Thymus (tissue), 11 donors: ENCODE measurements at regions not wholly inside any gene's neighbourhood (a gene's known extent, or its start where the extent isn't known, plus 50 kb on each side); places are given as distances from the start of the nearest gene placed in this dataset.

Experiments used
- DNase-seq, 9 donors: peaks; one replicate each; pipeline ENCODE4 v3.0.0-alpha.2; 2013; ENCODE audit warnings: low spot score in 9 of 9, low read depth in 6 of 9, missing footprints in 1 of 9
- H3K27ac ChIP-seq, 2 donors: one replicate each; pipeline ENCODE4 v1.5.1; 2013; ENCODE audit warnings: control low read depth in 1 of 2, low read depth in 1 of 2, low read length in 1 of 2, mild to moderate bottlenecking in 1 of 2, moderate library complexity in 1 of 2
- H3K27me3 ChIP-seq, 2 donors: one replicate each; pipeline ENCODE4 v1.5.1; 2013; ENCODE audit warnings: low read length in 1 of 2; ENCODE audit not compliant: control insufficient read depth in 2 of 2, insufficient read depth in 1 of 2
- H3K36me3 ChIP-seq, 2 donors: one replicate each; pipeline ENCODE4 v1.5.1; 2013; ENCODE audit warnings: low read length in 1 of 2, mild to moderate bottlenecking in 1 of 2, moderate library complexity in 1 of 2; ENCODE audit not compliant: control insufficient read depth in 2 of 2, insufficient read depth in 2 of 2
- H3K4me1 ChIP-seq, 2 donors: one replicate each; pipeline ENCODE4 v1.5.1; 2013; ENCODE audit warnings: low read length in 2 of 2; ENCODE audit not compliant: control insufficient read depth in 2 of 2, insufficient read depth in 2 of 2
- H3K4me3 ChIP-seq, 2 donors: one replicate each; pipeline ENCODE4 v1.5.1; 2013; ENCODE audit warnings: low read length in 2 of 2, control low read depth in 1 of 2, mild to moderate bottlenecking in 1 of 2
- H3K9me3 ChIP-seq, 2 donors: one replicate each; pipeline ENCODE4 v1.5.1; 2013; ENCODE audit warnings: low read length in 1 of 2, mild to moderate bottlenecking in 1 of 2; ENCODE audit not compliant: control insufficient read depth in 2 of 2, insufficient read depth in 1 of 2
- WGBS: extraction: QIAGEN DNeasy Blood & Tissue Kit; methylation state at CpG from one replicate; pipeline ENCODE4 v1.1.7; 2013; 5-methylcytosine and 5-hydroxymethylcytosine counted together
- donor health status: healthy.

- DNase-seq: no peak
Measured at GRCh38 chr13:55669051-55669450, 1471.7 kb upstream of the PRR20A start.

GRCh38 chr13:55673910-55674309 is 1466.8 kb upstream of the PRR20A start:
- no peak overlapping the region for H3K4me3 ChIP-seq
- no peak for DNase-seq
- no peaks in the 10 kb centered on the region for H3K36me3 ChIP-seq
- no peaks in the 10 kb centered on the region for H3K27me3 ChIP-seq
- no peaks in the 10 kb centered on the region for H3K9me3 ChIP-seq
- H3K4me1 ChIP-seq: no peaks in the 10 kb centered on the region
- 91% methylated on average over 2 of the region's 2 CpGs for WGBS
- no peak overlapping the region for H3K27ac ChIP-seq

More at GRCh38 chr13:55669051-55669450, 1471.7 kb upstream of the PRR20A start:
- H3K27ac ChIP-seq: no peak overlapping the region
- 89% methylated on average over 1 of the region's 1 CpG for WGBS
- H3K9me3 ChIP-seq: no peaks in the 10 kb centered on the region
- no peak overlapping the region for H3K4me3 ChIP-seq
- no peaks in the 10 kb centered on the region for H3K27me3 ChIP-seq
- H3K4me1 ChIP-seq: no peaks in the 10 kb centered on the region
- no peaks in the 10 kb centered on the region for H3K36me3 ChIP-seq

GRCh38 chr13:55682776-55683175 is 1457.9 kb upstream of the PRR20A start:
- 85% methylated on average over 3 of the region's 3 CpGs for WGBS
- no peak for DNase-seq

GRCh38 chr13:55705526-55705925 is 1435.2 kb upstream of the PRR20A start:
- WGBS: 91% methylated on average over 1 of the region's 1 CpG
- no peak overlapping the region for H3K4me3 ChIP-seq
- no peaks in the 10 kb centered on the region for H3K4me1 ChIP-seq
- no peaks in the 10 kb centered on the region for H3K9me3 ChIP-seq
- no peaks in the 10 kb centered on the region for H3K36me3 ChIP-seq
- no peak for DNase-seq
- H3K27me3 ChIP-seq: no peaks in the 10 kb centered on the region
- no peak overlapping the region for H3K27ac ChIP-seq

More at GRCh38 chr13:55682776-55683175, 1457.9 kb upstream of the PRR20A start:
- Histone ChIP-seq H3K4me3 (no peak overlapping the region), H3K27me3 (no peaks in the 10 kb centered on the region), H3K36me3 (no peaks in the 10 kb centered on the region), H3K9me3 (no peaks in the 10 kb centered on the region), H3K4me1 (no peaks in the 10 kb centered on the region), H3K27ac (no peak overlapping the region)

- H3K36me3 ChIP-seq: no peaks in the 10 kb centered on the region
- 88% methylated on average over 3 of the region's 3 CpGs for WGBS
- no peaks in the 10 kb centered on the region for H3K4me1 ChIP-seq
- no peak overlapping the region for H3K27ac ChIP-seq
- no peaks in the 10 kb centered on the region for H3K9me3 ChIP-seq
- no peak for DNase-seq
- no peak overlapping the region for H3K4me3 ChIP-seq
- no peaks in the 10 kb centered on the region for H3K27me3 ChIP-seq
Measured at GRCh38 chr13:55705971-55706370, 1434.7 kb upstream of the PRR20A start.

- Histone ChIP-seq H3K9me3 (no peaks in the 10 kb centered on the region), H3K27ac (no peak overlapping the region), H3K36me3 (no peaks in the 10 kb centered on the region), H3K4me3 (no peak overlapping the region), H3K27me3 (no peaks in the 10 kb centered on the region), H3K4me1 (no peaks in the 10 kb centered on the region)
- DNase-seq: no peak
Measured at GRCh38 chr13:55714120-55714519, 1426.6 kb upstream of the PRR20A start.

- H3K4me3 ChIP-seq: no peak overlapping the region
- H3K27me3 ChIP-seq: no peaks in the 10 kb centered on the region
- no peaks in the 10 kb centered on the region for H3K9me3 ChIP-seq
- 89% methylated on average over 5 of the region's 5 CpGs for WGBS
- H3K4me1 ChIP-seq: no peaks in the 10 kb centered on the region
- H3K27ac ChIP-seq: no peak overlapping the region
- no peaks in the 10 kb centered on the region for H3K36me3 ChIP-seq
- no peak for DNase-seq
Measured at GRCh38 chr13:55727683-55728082, 1413.0 kb upstream of the PRR20A start.

- no peaks in the 10 kb centered on the region for H3K4me1 ChIP-seq
- no peaks in the 10 kb centered on the region for H3K36me3 ChIP-seq
- no peaks in the 10 kb centered on the region for H3K9me3 ChIP-seq
- no peak overlapping the region for H3K27ac ChIP-seq
- 93% methylated on average over 2 of the region's 2 CpGs for whole genome bisulfite sequencing
- H3K4me3 ChIP-seq: no peak overlapping the region
- H3K27me3 ChIP-seq: no peaks in the 10 kb centered on the region
- no peak for DNase-seq
Measured at GRCh38 chr13:55728247-55728646, 1412.5 kb upstream of the PRR20A start.

- Histone ChIP-seq H3K27ac (no peak overlapping the region), H3K9me3 (no peaks in the 10 kb centered on the region), H3K36me3 (no peaks in the 10 kb centered on the region), H3K4me3 (no peak overlapping the region), H3K4me1 (no peaks in the 10 kb centered on the region), H3K27me3 (no peaks in the 10 kb centered on the region)
- no peak for DNase-seq
- WGBS: 61% methylated on average over 2 of the region's 2 CpGs
Measured at GRCh38 chr13:55745828-55746227, 1394.9 kb upstream of the PRR20A start.

GRCh38 chr13:55761986-55762385 is 1378.7 kb upstream of the PRR20A start:
- H3K36me3 ChIP-seq: no peaks in the 10 kb centered on the region
- H3K27me3 ChIP-seq: no peaks in the 10 kb centered on the region
- no peak for DNase-seq
- H3K27ac ChIP-seq: no peak overlapping the region
- H3K4me3 ChIP-seq: no peak overlapping the region
- H3K4me1 ChIP-seq: no peaks in the 10 kb centered on the region
- 92% methylated on average over 3 of the region's 3 CpGs for WGBS
- H3K9me3 ChIP-seq: no peaks in the 10 kb centered on the region
